Memory B cell (primary cell): ENCODE measurements at regions not wholly inside any gene's neighbourhood (a gene's known extent, or its start where the extent isn't known, plus 50 kb on each side); places are given as distances from the start of the nearest gene placed in this dataset.
"Not testable (repeated sequence)": the region's sequence is repeated elsewhere in the genome, so short reads cannot be mapped to it uniquely, and the experiment has no call there.

ENCODE experiments used
- ATAC-seq: fragments of 150-1000 bp; cut with Tn5 transposase; 2 replicates; pipeline ENCODE4 v1.10.0; 2021; ENCODE audit warnings: low read depth, mild to moderate bottlenecking, moderate library complexity
- DNase-seq, 2 donors: peaks; one replicate each; pipeline ENCODE4 v3.0.0; 2022; ENCODE audit warnings: low spot score in 2 of 2
- H3K27ac Mint-ChIP-seq: one replicate; pipeline ENCODE4 v1.8.0; 2022; ENCODE audit warnings: mild to moderate bottlenecking, moderate library complexity, mixed read lengths
- H3K27me3 Mint-ChIP-seq: one replicate; pipeline ENCODE4 v1.8.0; 2022; ENCODE audit warnings: mixed read lengths
- H3K36me3 Mint-ChIP-seq: one replicate; pipeline ENCODE4 v1.8.0; 2022; ENCODE audit warnings: mild to moderate bottlenecking, mixed read lengths
- H3K4me1 Mint-ChIP-seq: one replicate; pipeline ENCODE4 v1.8.0; 2022; ENCODE audit warnings: mixed read lengths
- H3K4me3 Mint-ChIP-seq: one replicate; pipeline ENCODE4 v1.8.0; 2022; ENCODE audit warnings: mild to moderate bottlenecking, moderate library complexity, mixed read lengths
- H3K9me3 Mint-ChIP-seq: one replicate; pipeline ENCODE4 v1.8.0; 2022; ENCODE audit warnings: mixed read lengths

DNA sequence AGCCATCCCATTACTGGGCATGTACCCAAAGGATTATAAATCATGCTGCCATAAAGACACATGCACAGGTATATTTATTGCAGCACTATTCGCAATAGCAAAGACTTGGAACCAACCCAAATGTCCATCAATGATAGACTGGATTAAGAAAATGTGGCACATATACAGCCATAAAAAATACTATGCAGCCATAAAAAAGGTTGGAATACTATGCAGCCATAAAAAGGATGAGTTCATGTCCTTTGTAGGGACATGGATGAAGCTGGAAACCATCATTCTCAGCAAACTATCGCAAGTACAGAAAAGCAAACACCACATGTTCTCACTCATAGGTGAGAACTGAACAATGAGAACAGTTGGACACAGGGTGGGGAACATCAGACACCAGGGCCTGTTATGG is 151.5 kb downstream of the PLK2 start:
- H3K9me3 Mint-ChIP-seq, H3K4me1 Mint-ChIP-seq, H3K36me3 Mint-ChIP-seq, ATAC-seq, H3K27me3 Mint-ChIP-seq, H3K4me3 Mint-ChIP-seq, H3K27ac Mint-ChIP-seq, DNase-seq: not testable (repeated sequence)

DNA sequence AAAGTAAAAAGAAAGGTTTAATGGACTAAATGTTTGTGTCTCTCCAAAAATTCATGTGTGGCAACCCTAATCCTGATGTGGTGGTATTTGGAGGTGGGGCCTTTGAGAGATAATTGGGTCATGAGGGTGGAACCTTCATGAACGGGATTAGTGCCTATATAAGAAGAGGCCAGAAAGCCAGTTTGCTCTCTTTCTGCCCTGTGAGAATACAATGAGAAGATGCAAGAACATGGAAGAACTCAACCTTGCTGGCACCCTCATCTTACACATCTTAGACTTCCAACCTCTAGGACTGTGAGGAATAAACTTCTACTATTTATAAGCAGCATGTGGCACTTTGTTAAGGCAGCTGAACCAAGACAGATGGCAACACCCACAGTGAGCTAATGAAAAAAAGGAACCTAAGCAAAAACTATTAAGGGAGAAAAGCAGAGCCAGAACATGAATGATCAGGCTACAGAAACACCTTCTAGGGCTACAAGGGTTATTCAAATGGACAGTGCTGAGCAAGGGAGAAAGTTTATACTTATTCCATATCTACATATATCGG is 159.5 kb downstream of the PLK2 start:
- Mint-ChIP-seq H3K36me3 (no peaks in the 10 kb centered on the region), H3K27me3 (no peaks in the 10 kb centered on the region), H3K4me3 (no peak overlapping the region), H3K27ac (no peak overlapping the region), H3K9me3 (no peaks in the 10 kb centered on the region), H3K4me1 (no peaks in the 10 kb centered on the region)
- DNase-seq, result no peak
- ATAC-seq, result no peak

DNA sequence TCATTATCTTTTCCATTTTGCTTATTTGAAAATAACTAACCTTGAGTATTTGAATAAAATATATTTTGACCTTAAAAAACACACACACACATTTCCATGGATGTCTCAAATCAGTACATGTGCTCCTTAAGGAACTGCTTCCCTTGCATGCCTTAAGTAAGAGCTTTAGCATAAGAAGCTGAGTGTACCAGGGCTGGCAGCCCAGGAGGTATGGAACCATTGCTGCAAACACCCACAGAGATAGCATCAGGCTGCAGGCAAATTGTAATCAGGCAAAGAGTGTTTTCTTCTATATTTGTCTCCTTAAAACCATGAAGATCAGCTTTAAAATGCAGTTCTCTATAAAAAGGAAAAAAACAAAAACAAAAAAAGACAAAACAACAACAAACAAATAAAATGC is 160.6 kb downstream of the PLK2 start:
- Mint-ChIP-seq H3K9me3 (no peaks in the 10 kb centered on the region), H3K27ac (no peak overlapping the region), H3K27me3 (no peaks in the 10 kb centered on the region), H3K4me3 (no peak overlapping the region), H3K4me1 (peaks cover 2% of the 10 kb centered on the region), H3K36me3 (no peaks in the 10 kb centered on the region)
- no peak for ATAC-seq
- DNase-seq, result no peak

DNA sequence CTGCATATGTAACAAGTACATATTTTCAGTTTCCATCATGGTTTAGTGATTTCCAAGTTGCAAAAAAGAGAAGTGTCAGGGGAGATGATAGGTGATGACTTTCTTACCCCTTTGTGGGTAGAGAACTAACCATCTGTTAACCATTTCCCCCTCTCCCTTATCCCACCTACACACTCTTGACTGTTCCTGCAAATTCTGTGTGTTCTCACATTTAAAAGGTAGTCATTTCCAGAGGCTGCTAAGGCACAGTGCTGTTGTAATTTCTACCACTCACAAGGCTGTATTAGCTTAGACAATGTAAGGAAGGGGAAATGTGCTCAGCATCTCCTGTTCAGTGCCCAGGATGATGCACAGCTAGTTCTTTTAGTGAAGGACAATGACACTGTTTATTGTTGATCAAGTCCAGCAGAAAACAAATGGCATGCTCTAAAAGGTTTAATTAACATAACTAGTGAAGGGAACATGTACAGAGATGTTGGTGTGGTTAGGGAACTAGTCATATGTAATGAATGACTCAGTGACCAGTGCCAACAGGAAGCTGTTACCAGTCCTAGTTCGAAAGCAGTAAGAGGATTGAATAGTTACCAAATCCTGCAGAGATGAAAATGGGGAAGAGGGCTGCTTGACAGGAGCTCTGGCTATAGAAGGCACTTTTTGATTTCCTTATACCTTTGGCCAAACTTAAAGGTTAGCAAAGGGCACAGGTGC is 165.1 kb downstream of the PLK2 start:
- no peaks in the 10 kb centered on the region for H3K9me3 Mint-ChIP-seq
- H3K36me3 Mint-ChIP-seq, result no peaks in the 10 kb centered on the region
- ATAC-seq, result no peak
- peaks cover 2% of the 10 kb centered on the region for H3K4me1 Mint-ChIP-seq
- H3K4me3 Mint-ChIP-seq, result no peak overlapping the region
- no peaks in the 10 kb centered on the region for H3K27me3 Mint-ChIP-seq
- DNase-seq, result no peak
- H3K27ac Mint-ChIP-seq, result no peak overlapping the region

DNA sequence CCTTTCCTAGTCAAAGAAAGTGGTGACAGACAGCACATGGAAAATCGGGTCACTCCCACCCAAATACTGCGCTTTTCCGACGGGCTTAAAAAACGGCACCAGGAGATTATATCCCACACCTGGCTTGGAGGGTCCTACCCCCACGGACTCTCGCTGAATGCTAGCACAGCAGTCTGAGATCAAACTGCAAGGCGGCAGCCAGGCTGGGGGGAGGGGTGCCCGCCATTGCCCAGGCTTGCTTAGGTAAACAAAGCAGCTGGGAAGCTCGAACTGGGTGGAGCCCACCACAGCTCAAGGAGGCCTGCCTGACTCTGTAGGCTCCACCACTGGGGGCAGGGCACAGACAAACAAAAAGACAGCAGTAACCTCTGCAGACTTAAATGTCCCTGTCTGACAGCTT is 171.6 kb downstream of the PLK2 start:
- not testable (repeated sequence) for DNase-seq, H3K4me1 Mint-ChIP-seq, H3K4me3 Mint-ChIP-seq, H3K9me3 Mint-ChIP-seq, H3K36me3 Mint-ChIP-seq, ATAC-seq, H3K27ac Mint-ChIP-seq, H3K27me3 Mint-ChIP-seq

DNA sequence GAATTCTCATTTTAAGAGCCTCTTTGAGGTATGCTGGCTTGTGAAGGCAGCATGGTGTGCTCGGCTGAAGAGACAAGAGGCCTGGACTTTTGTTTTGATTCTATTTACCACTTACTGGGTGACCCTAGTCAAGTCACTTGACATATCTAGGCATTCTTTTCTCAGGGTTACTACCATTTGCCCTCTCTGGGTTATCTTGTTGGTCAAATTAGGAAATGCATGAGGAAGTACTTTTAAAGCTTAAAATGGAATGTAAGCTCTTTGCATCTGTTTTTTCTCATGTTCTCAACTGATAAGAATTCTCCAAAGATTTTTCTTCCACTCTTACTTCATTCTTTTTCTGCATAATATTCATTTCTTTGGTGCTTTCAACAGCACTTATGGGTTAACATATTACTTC is 173.1 kb downstream of the PLK2 start:
- Mint-ChIP-seq H3K27ac (no peak overlapping the region), H3K36me3 (no peaks in the 10 kb centered on the region)
- DNase-seq, result no peak

DNA sequence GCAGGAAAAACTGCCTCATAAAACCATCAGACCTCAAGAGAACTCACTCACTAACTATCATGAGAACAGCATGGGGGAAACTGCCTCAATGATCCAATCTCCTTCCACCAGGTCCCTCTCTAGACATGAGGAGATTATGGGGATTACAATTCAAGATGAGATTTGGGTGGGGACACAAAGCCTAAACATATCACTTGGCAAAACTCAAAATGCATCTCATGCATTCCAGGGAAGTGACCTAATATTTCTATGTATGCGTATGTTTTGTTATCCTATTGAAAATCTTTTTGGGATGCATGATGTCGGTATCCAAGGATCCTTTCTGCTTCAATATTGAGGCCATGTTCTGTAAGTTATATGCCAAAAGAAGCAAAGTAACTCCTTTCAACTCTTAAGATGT is 174.0 kb downstream of the PLK2 start:
- ATAC-seq (no peak), DNase-seq (no peak)
- Mint-ChIP-seq H3K27ac (no peak overlapping the region), H3K9me3 (no peaks in the 10 kb centered on the region), H3K27me3 (no peaks in the 10 kb centered on the region), H3K4me1 (no peaks in the 10 kb centered on the region), H3K36me3 (no peaks in the 10 kb centered on the region), H3K4me3 (no peak overlapping the region)

More for the DNA sequence above, 173.1 kb downstream of the PLK2 start:
- Mint-ChIP-seq H3K9me3 (no peaks in the 10 kb centered on the region), H3K4me3 (no peak overlapping the region), H3K27me3 (no peaks in the 10 kb centered on the region), H3K4me1 (no peaks in the 10 kb centered on the region)
- no peak for ATAC-seq

DNA sequence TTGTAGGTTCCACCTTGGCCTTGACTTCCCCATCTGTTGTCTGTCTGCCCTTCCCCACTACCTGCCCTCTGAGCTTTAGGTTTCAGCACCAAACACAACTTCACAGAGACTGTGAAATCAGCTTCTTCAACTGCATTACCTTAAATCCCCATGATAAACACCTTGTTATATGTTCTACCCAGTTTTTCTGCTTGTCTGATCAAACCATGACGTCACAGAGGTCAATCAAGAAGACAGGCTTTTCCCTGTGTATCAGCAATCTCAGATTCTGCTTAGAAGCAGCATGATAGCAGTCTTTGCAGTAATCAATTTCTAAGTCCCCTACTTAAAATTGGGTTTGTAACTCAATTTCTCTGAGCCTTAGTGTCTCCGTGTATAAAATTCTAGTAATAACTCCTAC is 175.0 kb downstream of the PLK2 start:
- Mint-ChIP-seq H3K4me1 (no peaks in the 10 kb centered on the region), H3K36me3 (no peaks in the 10 kb centered on the region), H3K27me3 (peaks cover under 1% of the 10 kb centered on the region), H3K9me3 (no peaks in the 10 kb centered on the region), H3K4me3 (no peak overlapping the region), H3K27ac (no peak overlapping the region)
- DNase-seq (no peak), ATAC-seq (no peak)

DNA sequence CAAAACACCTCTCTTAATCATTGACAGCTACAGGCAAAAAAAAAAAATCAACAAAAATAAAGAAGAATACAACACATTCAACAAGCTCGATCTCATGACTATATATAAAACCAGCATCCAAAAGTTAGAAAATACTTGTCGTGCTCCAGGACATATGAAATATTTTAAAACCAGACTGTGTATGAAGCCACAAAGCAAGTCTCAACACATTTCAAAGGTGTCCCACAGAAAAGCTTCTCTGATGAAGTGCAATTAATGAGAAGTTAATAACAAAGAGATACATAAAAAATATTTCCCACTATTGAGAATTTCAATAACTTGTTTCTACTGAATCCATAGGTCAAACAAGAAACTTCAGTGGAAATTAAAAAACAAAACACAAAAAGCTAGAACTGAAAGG is 178.7 kb downstream of the PLK2 start:
- Mint-ChIP-seq H3K36me3 (no peaks in the 10 kb centered on the region), H3K27me3 (peaks cover 4% of the 10 kb centered on the region), H3K27ac (no peak overlapping the region), H3K9me3 (no peaks in the 10 kb centered on the region), H3K4me1 (no peaks in the 10 kb centered on the region), H3K4me3 (no peak overlapping the region)
- ATAC-seq (no peak), DNase-seq (no peak)

DNA sequence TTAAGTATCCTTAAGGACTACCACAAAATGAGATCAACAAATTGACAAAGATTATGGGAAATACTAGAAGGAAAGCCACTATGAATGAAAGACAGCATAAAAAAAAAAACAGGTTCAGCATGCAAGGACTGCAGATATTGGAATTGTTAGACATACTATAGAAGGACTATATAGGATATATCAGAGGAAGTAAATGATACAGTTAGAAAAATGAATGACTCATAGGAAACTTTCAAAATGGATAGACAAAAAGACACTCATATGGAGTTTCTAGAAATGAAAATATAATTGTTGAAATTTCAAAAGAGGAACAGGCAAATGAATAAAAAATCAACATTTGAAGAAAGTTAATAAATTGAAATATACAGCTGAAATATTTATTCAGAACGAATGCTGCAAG is 180.6 kb downstream of the PLK2 start:
- ATAC-seq (no peak), DNase-seq (no peak)
- Mint-ChIP-seq H3K27ac (no peak overlapping the region), H3K27me3 (peaks cover 4% of the 10 kb centered on the region), H3K4me1 (no peaks in the 10 kb centered on the region), H3K9me3 (no peaks in the 10 kb centered on the region), H3K4me3 (no peak overlapping the region), H3K36me3 (no peaks in the 10 kb centered on the region)

DNA sequence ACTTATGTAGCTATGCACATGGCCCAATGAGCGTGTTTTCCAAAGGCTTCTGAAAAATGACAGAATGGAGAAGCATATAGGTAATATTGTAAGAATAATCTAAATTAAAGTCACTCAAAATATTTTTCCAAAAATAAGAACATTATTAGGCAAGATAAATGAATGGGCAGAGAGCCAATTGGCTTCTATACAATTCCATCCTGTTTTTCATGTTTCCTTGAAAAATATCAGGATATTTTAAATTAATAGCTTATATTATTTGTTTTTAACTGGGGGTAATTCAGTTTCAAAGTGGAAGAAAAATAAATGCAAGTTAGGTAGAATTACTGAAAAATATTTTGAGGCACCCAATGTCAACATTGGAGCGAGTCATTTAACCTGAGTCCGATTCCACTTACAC is 183.5 kb downstream of the PLK2 start:
- Mint-ChIP-seq H3K9me3 (no peaks in the 10 kb centered on the region), H3K4me3 (no peak overlapping the region), H3K27ac (no peak overlapping the region), H3K36me3 (no peaks in the 10 kb centered on the region), H3K4me1 (no peaks in the 10 kb centered on the region), H3K27me3 (peaks cover 4% of the 10 kb centered on the region)
- no peak for DNase-seq
- no peak for ATAC-seq

DNA sequence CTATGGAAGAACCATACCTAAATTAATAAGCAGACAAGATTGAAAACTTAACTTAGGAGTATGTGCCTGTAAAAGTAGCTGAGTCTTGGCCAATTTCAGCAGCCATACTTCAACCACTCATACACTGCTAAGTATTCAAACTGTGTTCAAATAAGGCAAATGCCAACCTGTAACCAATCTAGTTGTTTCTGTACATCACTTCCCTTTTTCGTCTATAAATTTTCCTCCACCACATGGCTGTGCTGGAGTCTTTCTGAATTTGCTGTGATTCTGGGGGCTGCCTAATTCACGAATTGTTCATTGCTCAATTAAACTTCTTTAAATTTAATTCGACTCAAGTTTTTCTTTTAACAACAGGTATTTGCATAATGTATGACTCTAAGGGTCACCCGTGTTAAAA is 184.4 kb downstream of the PLK2 start:
- no peaks in the 10 kb centered on the region for H3K9me3 Mint-ChIP-seq
- H3K36me3 Mint-ChIP-seq, result no peaks in the 10 kb centered on the region
- H3K27me3 Mint-ChIP-seq, result peaks cover 4% of the 10 kb centered on the region
- ATAC-seq (no peak), DNase-seq (no peak)
- H3K4me1 Mint-ChIP-seq, result no peaks in the 10 kb centered on the region
- no peak overlapping the region for H3K4me3 Mint-ChIP-seq
- H3K27ac Mint-ChIP-seq, result no peak overlapping the region

DNA sequence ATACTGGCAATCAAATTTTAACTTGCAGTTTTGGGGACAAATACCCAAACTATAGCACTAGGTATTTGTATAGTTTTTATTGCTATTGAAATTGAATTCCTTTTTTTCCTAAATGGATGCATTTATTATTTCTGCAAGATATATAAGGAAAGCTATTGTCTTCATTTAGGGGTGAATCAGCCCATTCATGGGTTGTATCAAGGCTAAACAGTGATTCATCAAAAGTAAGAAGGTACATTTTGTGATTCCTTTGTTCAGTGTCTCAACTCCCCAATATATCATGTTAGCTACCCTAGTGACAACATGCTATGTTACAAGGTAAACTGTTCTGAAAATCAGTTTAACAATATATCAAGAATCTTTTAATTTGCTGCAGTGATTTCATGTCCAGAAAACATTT is 185.7 kb downstream of the PLK2 start:
- ATAC-seq (no peak), DNase-seq (no peak)
- Mint-ChIP-seq H3K4me3 (no peak overlapping the region), H3K9me3 (no peaks in the 10 kb centered on the region), H3K4me1 (no peaks in the 10 kb centered on the region), H3K36me3 (no peaks in the 10 kb centered on the region), H3K27me3 (no peaks in the 10 kb centered on the region), H3K27ac (no peak overlapping the region)

DNA sequence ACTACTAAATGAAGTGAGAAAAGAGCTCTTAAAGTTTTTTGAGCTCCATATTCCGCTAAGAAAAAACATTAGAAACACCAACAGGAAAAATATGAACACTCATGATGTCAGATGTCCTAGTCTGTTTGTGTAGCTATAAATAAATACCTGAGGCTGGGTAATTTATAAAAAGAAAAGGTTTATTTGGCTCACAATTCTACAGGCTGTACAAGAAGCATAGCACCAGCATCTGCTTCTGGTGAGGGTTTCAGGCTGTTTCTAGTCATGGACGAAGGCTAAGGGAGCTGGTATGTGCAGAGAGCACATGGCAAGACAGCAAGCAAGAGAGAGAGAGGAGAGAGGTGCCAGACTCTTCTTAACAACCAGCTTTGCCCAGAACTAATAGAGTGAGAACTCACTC is 186.2 kb downstream of the PLK2 start:
- Mint-ChIP-seq H3K27me3 (no peaks in the 10 kb centered on the region), H3K9me3 (no peaks in the 10 kb centered on the region), H3K27ac (no peak overlapping the region), H3K36me3 (no peaks in the 10 kb centered on the region), H3K4me1 (no peaks in the 10 kb centered on the region), H3K4me3 (no peak overlapping the region)
- no peak for ATAC-seq
- no peak for DNase-seq

DNA sequence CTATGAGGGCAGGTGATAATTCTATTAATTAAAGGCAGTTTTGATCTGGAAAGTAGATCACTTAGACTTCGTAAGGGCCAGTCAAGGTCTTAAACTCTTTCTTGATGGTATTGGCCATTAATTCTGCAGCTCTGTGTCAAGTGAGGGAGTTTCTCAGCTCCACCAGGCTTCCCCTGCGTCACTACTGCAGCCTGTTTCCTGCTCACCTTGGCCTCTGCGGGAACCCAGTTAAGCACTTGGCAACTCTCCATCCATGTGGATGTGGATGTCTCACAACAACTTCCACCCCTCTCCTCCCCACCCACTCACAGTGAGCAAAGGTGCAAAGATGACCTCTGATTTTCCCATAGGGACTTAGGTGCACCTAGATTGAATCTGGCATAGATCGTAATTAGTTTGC is 191.6 kb downstream of the PLK2 start:
- H3K4me3 Mint-ChIP-seq, result no peak overlapping the region
- H3K4me1 Mint-ChIP-seq, result no peaks in the 10 kb centered on the region
- no peak for DNase-seq
- no peak overlapping the region for H3K27ac Mint-ChIP-seq
- H3K27me3 Mint-ChIP-seq, result no peaks in the 10 kb centered on the region
- no peaks in the 10 kb centered on the region for H3K36me3 Mint-ChIP-seq
- no peaks in the 10 kb centered on the region for H3K9me3 Mint-ChIP-seq
- no peak for ATAC-seq
